ENCODE measurements at regions not wholly inside any gene's neighbourhood (a gene's known extent, or its start where the extent isn't known, plus 50 kb on each side); places are given as distances from the start of the nearest gene placed in this dataset.

DNA sequence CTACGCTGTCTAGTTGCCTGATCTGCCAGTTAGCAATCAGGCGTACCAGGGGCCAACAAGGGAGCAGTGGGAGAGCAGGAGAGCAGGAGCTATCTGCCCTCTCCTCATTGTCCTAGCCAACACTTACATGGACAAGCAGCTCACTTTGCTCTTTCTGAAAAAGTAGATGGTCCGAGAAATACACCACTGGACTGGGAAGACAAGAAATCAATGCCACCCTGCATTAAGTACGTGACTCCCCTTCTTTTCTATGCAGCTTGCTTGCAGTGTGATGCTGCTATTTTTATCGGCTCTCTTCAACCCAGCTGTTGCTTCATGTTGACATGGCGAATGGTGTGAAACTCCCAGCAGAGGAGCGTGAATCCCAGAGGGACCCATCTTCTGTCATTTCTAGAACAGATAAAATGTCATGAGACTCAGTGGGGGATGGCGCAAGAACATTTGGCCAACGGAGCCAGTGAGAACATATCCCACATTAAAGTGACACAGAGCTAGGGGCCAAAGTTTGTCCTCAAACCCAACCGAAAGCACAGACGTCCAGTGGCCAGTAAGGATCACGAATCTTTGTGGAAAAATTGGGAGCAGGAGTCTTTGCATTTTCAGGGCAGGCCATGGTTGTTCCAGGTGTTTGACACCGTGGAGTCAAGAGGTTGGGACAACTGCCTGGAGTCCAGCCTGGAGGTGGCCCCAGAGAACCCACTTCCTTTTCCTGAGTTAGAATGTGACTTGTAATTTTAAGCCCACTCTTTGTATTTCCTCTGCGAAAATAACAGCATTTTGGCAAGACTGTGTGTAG, 53.7 kb upstream of the MEF2A start:
- DNase-seq, result peak in 1 of 2 donors; percentile 44

GRCh38 chr15:99514306-99514705, 51.5 kb upstream of the MEF2A start:
- DNase-seq, result no peak

Measured in CD4-positive, alpha-beta T cell treated with Interleukin-1 beta for 1 hour (primary cell).